H9 (cell line): ENCODE measurements at regions not wholly inside any gene's neighbourhood (a gene's known extent, or its start where the extent isn't known, plus 50 kb on each side); places are given as distances from the start of the nearest gene placed in this dataset.

ENCODE experiments used
- DNase-seq: peaks from one replicate; pipeline ENCODE4 v3.0.0-alpha.2; 2017
- H2AFZ ChIP-seq: one replicate; pipeline ENCODE4 v1.6.1; 2013; ENCODE audit warnings: mild to moderate bottlenecking, low read length, control low read depth, moderate library complexity
- H2AK5ac ChIP-seq: 2 replicates; pipeline ENCODE4 v1.6.1; 2013; ENCODE audit warnings: low read length, control low read depth, mixed read lengths; ENCODE audit not compliant: insufficient read length
- H2BK120ac ChIP-seq: one replicate; pipeline ENCODE4 v1.6.1; 2013; ENCODE audit warnings: low read depth, mild to moderate bottlenecking, low read length, control low read depth, inconsistent platforms; ENCODE audit not compliant: poor library complexity, severe bottlenecking
- H2BK12ac ChIP-seq: 2 replicates; pipeline ENCODE4 v1.6.1; 2013; ENCODE audit warnings: low read length, control low read depth, mixed read lengths, low read depth; ENCODE audit not compliant: insufficient read length
- H2BK15ac ChIP-seq: 2 replicates; pipeline ENCODE4 v1.6.1; 2013; ENCODE audit warnings: low read depth, low read length, control low read depth
- H2BK20ac ChIP-seq: one replicate; pipeline ENCODE4 v1.6.1; 2013; ENCODE audit warnings: low read depth, mild to moderate bottlenecking, low read length, control low read depth, inconsistent platforms; ENCODE audit not compliant: poor library complexity, severe bottlenecking
- H2BK5ac ChIP-seq: 2 replicates; pipeline ENCODE4 v1.6.1; 2013; ENCODE audit warnings: low read length, control low read depth, mixed read lengths; ENCODE audit not compliant: insufficient read length
- H3K14ac ChIP-seq: 2 replicates; pipeline ENCODE4 v1.6.1; 2013; ENCODE audit warnings: low read length, control low read depth; ENCODE audit not compliant: insufficient read depth
- H3K18ac ChIP-seq: 2 replicates; pipeline ENCODE4 v1.6.1; 2013; ENCODE audit warnings: low read depth, mild to moderate bottlenecking, mixed read lengths, low read length, control low read depth; ENCODE audit not compliant: insufficient read length
- H3K23ac ChIP-seq: 2 replicates; pipeline ENCODE4 v1.6.1; 2013; ENCODE audit warnings: low read length, control low read depth, mixed read lengths, low read depth; ENCODE audit not compliant: insufficient read length
- H3K23me2 ChIP-seq: 2 replicates; pipeline ENCODE4 v1.6.1; 2013; ENCODE audit warnings: low read depth, mild to moderate bottlenecking, mixed read lengths, low read length, control low read depth; ENCODE audit not compliant: insufficient read length, poor library complexity, severe bottlenecking
- H3K27ac ChIP-seq: 2 replicates; pipeline ENCODE4 v1.5.1; 2013; ENCODE audit warnings: low read length, control low read depth, mixed read lengths, low read depth; ENCODE audit not compliant: insufficient read length
- H3K27me3 ChIP-seq: 2 replicates; pipeline ENCODE4 v1.6.1; 2013; ENCODE audit warnings: low read length, control low read depth, inconsistent platforms; ENCODE audit not compliant: insufficient read depth
- H3K4ac ChIP-seq: 2 replicates; pipeline ENCODE4 v1.6.1; 2013; ENCODE audit warnings: low read depth, mild to moderate bottlenecking, control low read depth, inconsistent platforms, low read length, moderate library complexity
- H3K4me1 ChIP-seq: 2 replicates; pipeline ENCODE4 v1.6.1; 2013; ENCODE audit warnings: low read length, control low read depth, inconsistent platforms; ENCODE audit not compliant: insufficient read depth
- H3K4me2 ChIP-seq: 2 replicates; pipeline ENCODE4 v1.6.1; 2013; ENCODE audit warnings: low read length, control low read depth, mixed read lengths; ENCODE audit not compliant: insufficient read length, insufficient read depth
- H3K56ac ChIP-seq: 2 replicates; pipeline ENCODE4 v1.6.1; 2013; ENCODE audit warnings: low read depth, mild to moderate bottlenecking, mixed read lengths, low read length, control low read depth; ENCODE audit not compliant: insufficient read length
- H3K79me1 ChIP-seq: 2 replicates; pipeline ENCODE4 v1.6.1; 2013; ENCODE audit warnings: low read depth, mild to moderate bottlenecking, moderate library complexity, low read length, control low read depth, inconsistent platforms; ENCODE audit not compliant: insufficient read depth, poor library complexity, severe bottlenecking
- H3K79me2 ChIP-seq: 2 replicates; pipeline ENCODE4 v1.6.1; 2013; ENCODE audit warnings: low read length, control low read depth, inconsistent platforms; ENCODE audit not compliant: insufficient read depth
- H3K9ac ChIP-seq: 2 replicates; pipeline ENCODE4 v1.6.1; 2013; ENCODE audit warnings: low read length, control low read depth, mixed read lengths; ENCODE audit not compliant: insufficient read length; ENCODE audit errors: extremely low read depth
- H3K9me3 ChIP-seq: one replicate; pipeline ENCODE4 v1.6.1; 2013; ENCODE audit warnings: low read depth, low read length, inconsistent platforms; ENCODE audit not compliant: control insufficient read depth
- H3T11ph ChIP-seq: one replicate; pipeline ENCODE4 v1.6.1; 2013; ENCODE audit warnings: mild to moderate bottlenecking, low read length, control low read depth, inconsistent platforms
- H4K20me1 ChIP-seq: one replicate; pipeline ENCODE4 v1.6.1; 2013; ENCODE audit not compliant: control insufficient read depth, insufficient read length, insufficient read depth
- H4K5ac ChIP-seq: 2 replicates; pipeline ENCODE4 v1.6.1; 2013; ENCODE audit warnings: low read depth, mild to moderate bottlenecking, mixed read lengths, low read length, control low read depth; ENCODE audit not compliant: insufficient read length
- H4K8ac ChIP-seq: replicated peaks from 2 replicates; pipeline ENCODE4 v1.6.1; 2013; ENCODE audit warnings: low read length, control low read depth, mixed read lengths, low read depth; ENCODE audit not compliant: insufficient read length
- H4K91ac ChIP-seq: 2 replicates; pipeline ENCODE4 v1.6.1; 2013; ENCODE audit warnings: low read depth, mild to moderate bottlenecking, moderate library complexity, mixed read lengths, low read length, control low read depth; ENCODE audit not compliant: insufficient read length
- H3K27ac Mint-ChIP-seq, 3 experiments: 2 replicates in 2 of 3; 3 replicates in 1 of 3; pipeline ENCODE4 v1.8.0; 2020 to 2021; ENCODE audit warnings: mixed read lengths in 3 of 3, mild to moderate bottlenecking in 1 of 3, moderate library complexity in 1 of 3
- H3K27me3 Mint-ChIP-seq: 2 replicates; pipeline ENCODE4 v1.8.0; 2021; ENCODE audit warnings: low read depth, mild to moderate bottlenecking, moderate library complexity, mixed read lengths
- H3K36me3 Mint-ChIP-seq, 3 experiments: 2 replicates in 2 of 3; 3 replicates in 1 of 3; pipeline ENCODE4 v1.8.0; 2020 to 2021; ENCODE audit warnings: low read depth in 3 of 3, mixed read lengths in 3 of 3; ENCODE audit not compliant: insufficient read depth in 1 of 3
- H3K4me1 Mint-ChIP-seq, 2 experiments: 2 replicates each; pipeline ENCODE4 v1.8.0; 2020; ENCODE audit warnings: mixed read lengths in 2 of 2
- H3K4me3 Mint-ChIP-seq, 2 experiments: 2 replicates in 1 of 2; 3 replicates in 1 of 2; pipeline ENCODE4 v1.8.0; 2020 to 2021; ENCODE audit warnings: mild to moderate bottlenecking in 2 of 2, mixed read lengths in 2 of 2, moderate library complexity in 1 of 2
- H3K9me3 Mint-ChIP-seq, 2 experiments: 2 replicates in 1 of 2; 3 replicates in 1 of 2; pipeline ENCODE4 v1.8.0; 2020; ENCODE audit warnings: mild to moderate bottlenecking in 2 of 2, mixed read lengths in 2 of 2, moderate library complexity in 1 of 2
- CTCF ChIP-seq: fragments of 200-600 bp; sonication (generic); conservative IDR thresholded peaks from 3 replicates; pipeline ENCODE4 v1.8.0; 2021; ENCODE audit warnings: antibody characterized with exemption, mild to moderate bottlenecking
- WGBS: extraction: QIAGEN DNeasy Blood & Tissue Kit; methylation state at CpG from one replicate; pipeline ENCODE4 v1.1.7; 2013; ENCODE audit warnings: missing lambda C conversion rate, low lambda C conversion rate, mixed read lengths; ENCODE audit not compliant: insufficient read length; ENCODE audit errors: extremely low coverage; 5-methylcytosine and 5-hydroxymethylcytosine counted together

DNA sequence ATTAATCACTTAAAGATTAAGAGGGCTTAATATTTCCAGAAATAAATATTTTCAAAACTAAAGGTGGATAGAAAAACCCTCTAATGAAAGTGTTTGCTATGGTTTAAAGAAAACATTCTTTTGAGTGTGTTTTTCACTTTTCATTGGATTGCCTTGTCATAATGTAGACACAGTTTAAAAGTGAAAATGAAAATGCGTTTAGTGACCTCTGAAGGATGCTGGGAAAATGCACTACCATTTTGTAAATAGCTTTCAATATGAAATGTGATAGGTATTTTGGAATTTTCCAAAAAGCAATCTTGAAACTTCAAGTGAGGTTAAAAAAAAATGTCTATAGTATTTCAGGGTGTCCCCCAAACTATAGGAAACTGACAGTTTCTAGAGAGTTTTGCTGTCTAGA lies 642.2 kb downstream of the C4orf33 start:
- Mint-ChIP-seq H3K36me3 (no peaks in the 10 kb centered on the region), H3K27ac (no peak overlapping the region), H3K4me3 (no peak overlapping the region), H3K9me3 (no peaks in the 10 kb centered on the region; a peak in 1 of 5 replicates), H3K4me1 (no peaks in the 10 kb centered on the region), H3K27me3 (no peaks in the 10 kb centered on the region)
- H3K27ac ChIP-seq = no peak overlapping the region
- no peaks in the 10 kb centered on the region for H4K20me1 ChIP-seq
- H3K18ac ChIP-seq = no peak overlapping the region
- H2BK20ac ChIP-seq = no peak overlapping the region
- no peak overlapping the region for H4K91ac ChIP-seq
- H4K5ac ChIP-seq = no peak overlapping the region
- H3K27me3 ChIP-seq = no peaks in the 10 kb centered on the region
- H2BK15ac ChIP-seq = no peak overlapping the region
- H3K23ac ChIP-seq = no peak overlapping the region
- no peak overlapping the region for H2AFZ ChIP-seq
- H2BK12ac ChIP-seq = no peak overlapping the region
- H3K4me2 ChIP-seq = no peak overlapping the region
- no peak overlapping the region for H3K9ac ChIP-seq
- no CpG with 5 or more reads among the region's 1 CpG for WGBS
- H3K14ac ChIP-seq = no peak overlapping the region
- no peaks in the 10 kb centered on the region for H3K23me2 ChIP-seq
- no peak for TF ChIP-seq CTCF
- no peak overlapping the region for H3T11ph ChIP-seq
- H2BK5ac ChIP-seq = no peak overlapping the region
- H3K4me1 ChIP-seq = no peaks in the 10 kb centered on the region
- no peak for DNase-seq
- no peak overlapping the region for H2BK120ac ChIP-seq
- H4K8ac ChIP-seq = no peak overlapping the region
- no peaks in the 10 kb centered on the region for H3K79me1 ChIP-seq
- no peak overlapping the region for H3K56ac ChIP-seq
- H2AK5ac ChIP-seq = no peak overlapping the region
- H3K9me3 ChIP-seq = no peaks in the 10 kb centered on the region
- no peak overlapping the region for H3K4ac ChIP-seq
- H3K79me2 ChIP-seq = no peaks in the 10 kb centered on the region
